ENCODE measurements at regions not wholly inside any gene's neighbourhood (a gene's known extent, or its start where the extent isn't known, plus 50 kb on each side); places are given as distances from the start of the nearest gene placed in this dataset.

DNA sequence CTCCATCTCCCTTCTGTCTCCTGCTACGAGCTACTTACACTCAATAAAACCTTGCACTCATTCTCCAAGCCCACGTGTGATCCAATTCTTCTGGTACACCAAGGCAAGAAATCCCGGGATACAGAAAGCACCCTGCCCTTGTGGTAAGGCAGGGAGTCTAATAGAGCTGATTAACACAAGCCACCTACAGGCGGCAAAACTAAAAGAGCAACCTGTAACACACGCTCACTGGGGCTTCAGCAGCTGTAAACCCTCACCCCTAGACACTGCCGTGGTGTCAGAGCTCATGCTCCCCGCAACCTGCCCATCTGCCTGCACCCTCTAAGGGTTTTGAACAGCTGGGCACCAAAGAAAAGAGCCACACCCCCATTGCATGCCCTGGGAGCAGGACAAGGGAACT, 755.4 kb upstream of the HTR2C start:
- TF ChIP-seq, protein P1, sequence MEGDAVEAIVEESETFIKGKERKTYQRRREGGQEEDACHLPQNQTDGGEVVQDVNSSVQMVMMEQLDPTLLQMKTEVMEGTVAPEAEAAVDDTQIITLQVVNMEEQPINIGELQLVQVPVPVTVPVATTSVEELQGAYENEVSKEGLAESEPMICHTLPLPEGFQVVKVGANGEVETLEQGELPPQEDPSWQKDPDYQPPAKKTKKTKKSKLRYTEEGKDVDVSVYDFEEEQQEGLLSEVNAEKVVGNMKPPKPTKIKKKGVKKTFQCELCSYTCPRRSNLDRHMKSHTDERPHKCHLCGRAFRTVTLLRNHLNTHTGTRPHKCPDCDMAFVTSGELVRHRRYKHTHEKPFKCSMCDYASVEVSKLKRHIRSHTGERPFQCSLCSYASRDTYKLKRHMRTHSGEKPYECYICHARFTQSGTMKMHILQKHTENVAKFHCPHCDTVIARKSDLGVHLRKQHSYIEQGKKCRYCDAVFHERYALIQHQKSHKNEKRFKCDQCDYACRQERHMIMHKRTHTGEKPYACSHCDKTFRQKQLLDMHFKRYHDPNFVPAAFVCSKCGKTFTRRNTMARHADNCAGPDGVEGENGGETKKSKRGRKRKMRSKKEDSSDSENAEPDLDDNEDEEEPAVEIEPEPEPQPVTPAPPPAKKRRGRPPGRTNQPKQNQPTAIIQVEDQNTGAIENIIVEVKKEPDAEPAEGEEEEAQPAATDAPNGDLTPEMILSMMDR (IDR thresholded peaks at IDR 0.05; ENCODE audit: control extremely low read depth in 1 of 3, insufficient read depth in 1 of 3, low read depth in 1 of 3, low read length in 3 of 3), result no peak
- TF ChIP-seq POLR2A (IDR thresholded peaks at IDR 0.05; ENCODE audit: control extremely low read depth in 1 of 2, low read depth in 2 of 2, low read length in 2 of 2), result no peak
